AG09309 (cell line): ENCODE measurements at regions not wholly inside any gene's neighbourhood (a gene's known extent, or its start where the extent isn't known, plus 50 kb on each side); places are given as distances from the start of the nearest gene placed in this dataset.

Experiments used
- DNase-seq: peaks from one replicate; pipeline ENCODE4 v3.0.0-alpha.2; 2010; ENCODE audit warnings: low read depth
- H3K4me3 ChIP-seq: 2 replicates; pipeline ENCODE4 v1.5.1; 2011; ENCODE audit warnings: mild to moderate bottlenecking, low read depth, low read length, moderate library complexity; ENCODE audit not compliant: control insufficient read depth
- CTCF ChIP-seq: IDR thresholded peaks from 2 replicates; pipeline ENCODE4 v1.5.1; 2011; ENCODE audit warnings: mild to moderate bottlenecking, low read depth, low read length, inconsistent platforms; ENCODE audit not compliant: insufficient read depth, control insufficient read depth; ENCODE audit errors: missing control alignments

DNA sequence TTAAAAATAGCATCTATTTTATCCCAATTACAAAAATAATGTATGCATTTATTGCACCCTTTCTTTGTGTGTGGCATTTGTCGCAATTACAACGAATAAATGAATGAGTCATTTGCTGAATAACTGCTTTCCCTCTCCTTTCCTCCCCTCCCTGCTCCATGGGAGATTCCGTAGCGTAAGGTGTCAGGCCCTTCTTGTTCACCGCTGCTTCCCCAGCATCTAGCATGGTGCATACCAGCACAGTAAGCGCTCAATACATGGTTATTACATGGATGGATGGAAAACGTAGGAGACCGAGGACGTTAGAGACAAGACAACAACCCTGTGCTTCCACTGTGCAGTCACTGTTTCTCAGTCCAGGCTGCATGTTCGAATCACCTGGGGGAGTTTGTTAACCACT lies 336.0 kb upstream of the EEF2KMT start:
- no peak for DNase-seq
- no peak for TF ChIP-seq CTCF
- no peak overlapping the region for H3K4me3 ChIP-seq

- TF ChIP-seq CTCF: no peak
- DNase-seq: no peak
- H3K4me3 ChIP-seq: no peak overlapping the region
Measured at GRCh38 chr16:5432166-5432565, 334.6 kb upstream of the EEF2KMT start.

- H3K4me3 ChIP-seq: no peak overlapping the region
- no peak for DNase-seq
- TF ChIP-seq CTCF: no peak
Measured at GRCh38 chr16:5430598-5430997, 333.0 kb upstream of the EEF2KMT start.

GRCh38 chr16:5428932-5429331 lies 331.3 kb upstream of the EEF2KMT start:
- TF ChIP-seq CTCF: no peak
- DNase-seq: no peak
- no peak overlapping the region for H3K4me3 ChIP-seq

- no peak for TF ChIP-seq CTCF
- H3K4me3 ChIP-seq: no peak overlapping the region
- DNase-seq: no peak
Measured at GRCh38 chr16:5427571-5427970, 330.0 kb upstream of the EEF2KMT start.

DNA sequence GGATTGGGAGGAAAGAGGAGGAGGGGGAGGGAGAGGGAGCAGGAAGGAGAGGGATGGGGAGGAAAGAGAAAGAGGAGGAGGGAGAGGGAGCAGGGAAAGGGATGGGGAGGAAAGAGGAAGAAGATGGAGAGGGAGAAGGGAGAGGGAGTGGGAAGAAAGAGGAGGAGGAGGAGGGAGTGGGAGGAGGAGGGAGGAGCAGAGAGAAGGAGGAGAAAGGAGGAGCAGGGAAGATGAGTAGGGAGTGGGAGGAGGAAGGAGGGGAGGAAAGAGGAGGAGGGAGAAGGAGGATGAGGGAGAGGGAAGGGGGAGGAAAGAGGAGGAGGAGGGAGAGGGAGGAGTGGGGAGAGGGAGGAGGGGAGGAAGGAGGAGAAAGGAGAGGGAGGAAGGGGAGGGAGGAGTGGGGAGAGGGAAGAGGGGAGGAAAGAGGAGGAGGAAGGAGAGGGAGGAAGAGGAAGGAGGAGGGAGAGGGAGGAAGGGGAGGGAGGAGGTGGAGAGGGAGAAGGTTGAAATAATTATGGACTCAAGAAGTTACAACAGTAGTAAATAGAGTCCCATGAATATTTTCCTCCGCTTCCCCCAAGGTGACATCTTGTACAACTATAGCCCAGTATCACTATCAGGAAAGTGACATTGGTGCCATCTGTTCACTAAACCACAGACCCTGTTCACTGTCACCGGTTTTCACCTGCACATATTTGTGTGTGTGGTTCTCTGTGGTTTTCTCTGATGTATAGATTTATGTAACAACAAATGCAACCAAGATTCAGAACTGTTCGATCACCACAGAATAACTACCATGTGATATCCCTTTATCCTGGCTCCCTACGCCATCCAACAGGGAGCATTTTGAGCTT lies 325.3 kb upstream of the EEF2KMT start:
- H3K4me3 ChIP-seq: no peak overlapping the region
- no peak for DNase-seq
- TF ChIP-seq CTCF: no peak

GRCh38 chr16:5422047-5422446 lies 324.5 kb upstream of the EEF2KMT start:
- no peak overlapping the region for H3K4me3 ChIP-seq
- no peak for DNase-seq
- TF ChIP-seq CTCF: no peak
